Epithelial cell of esophagus (primary cell): ENCODE measurements at regions not wholly inside any gene's neighbourhood (a gene's known extent, or its start where the extent isn't known, plus 50 kb on each side); places are given as distances from the start of the nearest gene placed in this dataset.

ENCODE experiments used
- DNase-seq: peaks from one replicate; pipeline ENCODE4 v3.0.0; 2010; ENCODE audit warnings: low read depth
- H3K4me3 ChIP-seq: 2 replicates; pipeline ENCODE4 v1.5.1; 2011; ENCODE audit warnings: mild to moderate bottlenecking, low read length, control low read depth
- CTCF ChIP-seq: IDR thresholded peaks from 2 replicates; pipeline ENCODE4 v1.5.1; 2011; ENCODE audit warnings: low read depth, mild to moderate bottlenecking, low read length, control low read depth, inconsistent platforms; ENCODE audit not compliant: insufficient read depth; ENCODE audit errors: missing control alignments

GRCh38 chr15:69973102-69973714, 124.5 kb downstream of the TLE3 start:
- TF ChIP-seq CTCF: no peak
- DNase-seq: peak; percentile 79
- no peak overlapping the region for H3K4me3 ChIP-seq

- no peak for DNase-seq
- TF ChIP-seq CTCF: no peak
- H3K4me3 ChIP-seq: no peak overlapping the region
These were observed 123.8 kb downstream of the TLE3 start for GRCh38 chr15:69973880-69974279.

- no peak for DNase-seq
- no peak overlapping the region for H3K4me3 ChIP-seq
- no peak for TF ChIP-seq CTCF
These were observed 123.4 kb downstream of the TLE3 start for GRCh38 chr15:69974321-69974720.

DNA sequence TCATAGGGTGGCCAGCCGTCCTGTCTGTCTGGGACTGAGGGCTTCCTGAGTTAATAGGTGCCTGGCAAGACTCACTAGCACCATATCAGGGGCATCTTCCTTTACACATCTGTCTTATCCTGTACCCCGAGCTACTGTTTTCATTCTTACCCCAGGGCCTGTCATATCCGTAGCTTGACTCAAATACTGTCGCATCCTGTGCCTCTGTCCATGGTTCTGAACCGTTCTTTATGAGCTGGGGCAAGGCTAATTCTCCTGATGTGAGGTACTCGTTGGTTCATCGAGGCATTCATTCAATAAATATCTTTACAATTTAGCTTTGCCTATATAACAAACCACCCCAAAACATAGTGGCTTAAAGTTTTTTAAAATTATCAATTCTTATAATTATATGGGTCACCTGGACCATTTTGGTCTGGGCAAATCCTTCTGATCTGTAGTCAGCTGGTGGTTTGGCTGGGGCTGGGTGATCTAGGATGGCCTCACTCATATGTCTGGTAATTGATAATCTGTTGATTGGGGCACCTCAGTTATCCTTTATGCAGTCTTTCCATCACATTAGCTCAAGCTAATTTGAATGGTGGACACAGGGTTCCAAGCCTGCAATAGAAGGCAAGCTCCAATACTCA, 121.2 kb downstream of the TLE3 start:
- DNase-seq: peak; percentile 61
- TF ChIP-seq CTCF: no peak
- no peak overlapping the region for H3K4me3 ChIP-seq

GRCh38 chr15:69978603-69979002, 119.1 kb downstream of the TLE3 start:
- no peak for DNase-seq
- no peak for TF ChIP-seq CTCF
- no peak overlapping the region for H3K4me3 ChIP-seq

DNA sequence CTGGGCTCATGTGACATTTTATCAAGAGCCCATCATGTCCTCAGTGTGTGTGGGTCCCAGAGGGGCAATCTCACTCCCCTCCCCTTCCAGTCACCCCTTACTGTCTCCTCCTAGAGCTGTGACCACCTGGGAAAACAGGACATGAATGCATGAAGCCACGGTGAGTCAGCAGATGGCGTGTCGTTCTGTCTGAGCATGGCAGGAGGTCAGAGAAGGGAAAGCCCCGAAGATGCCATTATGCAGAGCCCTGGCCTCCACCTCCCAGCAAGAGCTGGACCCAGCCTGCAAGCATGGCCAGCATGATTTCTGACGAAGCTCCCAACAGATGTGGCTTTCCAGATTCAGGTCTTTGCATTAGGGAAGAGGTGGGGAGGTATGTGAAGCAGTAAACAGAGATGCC, 118.5 kb downstream of the TLE3 start:
- H3K4me3 ChIP-seq: no peak overlapping the region
- DNase-seq: peak; percentile 10
- no peak for TF ChIP-seq CTCF

DNA sequence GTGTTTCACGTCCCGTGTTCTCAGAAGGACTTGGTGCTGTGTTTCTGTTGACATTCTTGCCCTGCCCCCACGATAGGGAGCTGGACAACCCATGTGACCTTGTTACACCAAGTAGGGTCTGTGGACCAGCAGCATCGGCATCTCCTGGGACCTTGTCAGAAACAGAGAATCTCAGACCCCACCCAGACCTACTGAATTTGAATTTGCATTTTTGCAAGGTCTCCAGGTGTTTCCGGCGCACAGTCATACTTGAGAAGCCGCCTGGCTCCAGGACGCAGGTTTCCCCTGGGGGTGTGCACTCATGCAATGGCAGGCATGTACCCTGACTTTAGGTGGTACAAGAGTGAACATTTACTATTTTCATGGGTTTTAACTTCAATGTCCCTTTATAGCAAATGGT, 117.9 kb downstream of the TLE3 start:
- no peak for TF ChIP-seq CTCF

More for the DNA sequence above, 117.9 kb downstream of the TLE3 start:
- DNase-seq: no peak
- H3K4me3 ChIP-seq: no peak overlapping the region
